ENCODE measurements at regions not wholly inside any gene's neighbourhood (a gene's known extent, or its start where the extent isn't known, plus 50 kb on each side); places are given as distances from the start of the nearest gene placed in this dataset.
A peak's percentile ranks its signal among the peaks of the same experiment; 100 is the strongest.

- no peak for DNase-seq
Measured at GRCh38 chr20:56841346-56841908, 212.3 kb downstream of the TFAP2C start.

- DNase-seq = peak; percentile 36
Measured at GRCh38 chr20:56842056-56842455, 212.9 kb downstream of the TFAP2C start.

GRCh38 chr20:56843386-56843785 lies 214.3 kb downstream of the TFAP2C start:
- no peak for DNase-seq

- DNase-seq = no peak
Measured at GRCh38 chr20:56843817-56844216, 214.7 kb downstream of the TFAP2C start.

- DNase-seq = no peak
Measured at GRCh38 chr20:56845546-56846086, 216.5 kb downstream of the TFAP2C start.

- no peak for DNase-seq
Measured at GRCh38 chr20:56848561-56848960, 219.5 kb downstream of the TFAP2C start.

- DNase-seq = no peak
Measured at GRCh38 chr20:56851552-56851951, 222.4 kb downstream of the TFAP2C start.

GRCh38 chr20:56855708-56856107 lies 226.6 kb downstream of the TFAP2C start:
- DNase-seq = no peak

GRCh38 chr20:56857950-56858349 lies 228.8 kb downstream of the TFAP2C start:
- DNase-seq = no peak

GRCh38 chr20:56859039-56859800 lies 230.1 kb downstream of the TFAP2C start:
- no peak for DNase-seq

- DNase-seq = no peak
Measured at GRCh38 chr20:56859801-56860261, 230.7 kb downstream of the TFAP2C start.

- no peak for DNase-seq
Measured at GRCh38 chr20:56860413-56860812, 231.3 kb downstream of the TFAP2C start.

- no peak for DNase-seq
Measured at GRCh38 chr20:56861590-56861989, 232.5 kb downstream of the TFAP2C start.

- no peak for DNase-seq
Measured at GRCh38 chr20:56865055-56865454, 235.9 kb downstream of the TFAP2C start.

- no peak for DNase-seq
Measured at GRCh38 chr20:56867128-56867527, 238.0 kb downstream of the TFAP2C start.

- no peak for DNase-seq
Measured at GRCh38 chr20:56868746-56869145, 239.6 kb downstream of the TFAP2C start.

- no peak for DNase-seq
Measured at GRCh38 chr20:56870271-56870670, 241.2 kb downstream of the TFAP2C start.

GRCh38 chr20:56871691-56872090 lies 242.6 kb downstream of the TFAP2C start:
- no peak for DNase-seq

GRCh38 chr20:56872620-56873458 lies 243.7 kb downstream of the TFAP2C start:
- no peak for DNase-seq

- DNase-seq = no peak
Measured at GRCh38 chr20:56873836-56874235, 244.7 kb downstream of the TFAP2C start.

- DNase-seq = no peak
Measured at GRCh38 chr20:56875052-56875659, 246.1 kb downstream of the TFAP2C start.

- DNase-seq = no peak
Measured at GRCh38 chr20:56875803-56876202, 246.7 kb downstream of the TFAP2C start.

GRCh38 chr20:56885521-56885920 lies 256.4 kb downstream of the TFAP2C start:
- no peak for DNase-seq

All from femur (tissue), 1 donor.